NB4 (cell line): ENCODE measurements at regions not wholly inside any gene's neighbourhood (a gene's known extent, or its start where the extent isn't known, plus 50 kb on each side); places are given as distances from the start of the nearest gene placed in this dataset.

ENCODE experiments used
- CTCF ChIP-seq: IDR thresholded peaks from one replicate; pipeline ENCODE4 v1.5.1; 2012; ENCODE audit warnings: low read depth, low read length
- POLR2A ChIP-seq: IDR thresholded peaks from 2 replicates; pipeline ENCODE4 v1.6.1; 2011; ENCODE audit warnings: mild to moderate bottlenecking; ENCODE audit not compliant: insufficient read length; ENCODE audit errors: extremely low read depth

GRCh38 chr22:22358152-22358551 lies 113.6 kb downstream of the VPREB1 start:
- TF ChIP-seq CTCF (no peak), POLR2A (no peak)
